ENCODE measurements at regions not wholly inside any gene's neighbourhood (a gene's known extent, or its start where the extent isn't known, plus 50 kb on each side); places are given as distances from the start of the nearest gene placed in this dataset.
"Not testable (repeated sequence)": the region's sequence is repeated elsewhere in the genome, so short reads cannot be mapped to it uniquely, and the experiment has no call there.

GRCh38 chr9:67331634-67332033, 339.3 kb upstream of the SPATA31A3 start:
- TF ChIP-seq, protein P1, sequence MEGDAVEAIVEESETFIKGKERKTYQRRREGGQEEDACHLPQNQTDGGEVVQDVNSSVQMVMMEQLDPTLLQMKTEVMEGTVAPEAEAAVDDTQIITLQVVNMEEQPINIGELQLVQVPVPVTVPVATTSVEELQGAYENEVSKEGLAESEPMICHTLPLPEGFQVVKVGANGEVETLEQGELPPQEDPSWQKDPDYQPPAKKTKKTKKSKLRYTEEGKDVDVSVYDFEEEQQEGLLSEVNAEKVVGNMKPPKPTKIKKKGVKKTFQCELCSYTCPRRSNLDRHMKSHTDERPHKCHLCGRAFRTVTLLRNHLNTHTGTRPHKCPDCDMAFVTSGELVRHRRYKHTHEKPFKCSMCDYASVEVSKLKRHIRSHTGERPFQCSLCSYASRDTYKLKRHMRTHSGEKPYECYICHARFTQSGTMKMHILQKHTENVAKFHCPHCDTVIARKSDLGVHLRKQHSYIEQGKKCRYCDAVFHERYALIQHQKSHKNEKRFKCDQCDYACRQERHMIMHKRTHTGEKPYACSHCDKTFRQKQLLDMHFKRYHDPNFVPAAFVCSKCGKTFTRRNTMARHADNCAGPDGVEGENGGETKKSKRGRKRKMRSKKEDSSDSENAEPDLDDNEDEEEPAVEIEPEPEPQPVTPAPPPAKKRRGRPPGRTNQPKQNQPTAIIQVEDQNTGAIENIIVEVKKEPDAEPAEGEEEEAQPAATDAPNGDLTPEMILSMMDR (conservative IDR thresholded peaks at IDR 0.05): not testable (repeated sequence)
- TF ChIP-seq EZH2 (IDR thresholded peaks at IDR 0.05; ENCODE audit: low read depth): not testable (repeated sequence)
